HG03575 (cell line): ENCODE measurements at regions not wholly inside any gene's neighbourhood (a gene's known extent, or its start where the extent isn't known, plus 50 kb on each side); places are given as distances from the start of the nearest gene placed in this dataset.
"Not testable (repeated sequence)": the region's sequence is repeated elsewhere in the genome, so short reads cannot be mapped to it uniquely, and the experiment has no call there.

Source experiments
- ATAC-seq: cut with Tn5 transposase; IDR thresholded peaks from one replicate; pipeline ENCODE4 v1.9.1; 2021; ENCODE audit not compliant: unreplicated experiment, insufficient number of reproducible peaks, low FRiP score; ENCODE audit errors: extremely low read depth

GRCh38 chr2:117536139-117536538 lies 278.4 kb upstream of the DDX18 start:
- ATAC-seq = no peak

- ATAC-seq = no peak
Measured at GRCh38 chr2:117537032-117537431, 277.5 kb upstream of the DDX18 start.

GRCh38 chr2:117551858-117552257 lies 262.6 kb upstream of the DDX18 start:
- ATAC-seq = no peak

DNA sequence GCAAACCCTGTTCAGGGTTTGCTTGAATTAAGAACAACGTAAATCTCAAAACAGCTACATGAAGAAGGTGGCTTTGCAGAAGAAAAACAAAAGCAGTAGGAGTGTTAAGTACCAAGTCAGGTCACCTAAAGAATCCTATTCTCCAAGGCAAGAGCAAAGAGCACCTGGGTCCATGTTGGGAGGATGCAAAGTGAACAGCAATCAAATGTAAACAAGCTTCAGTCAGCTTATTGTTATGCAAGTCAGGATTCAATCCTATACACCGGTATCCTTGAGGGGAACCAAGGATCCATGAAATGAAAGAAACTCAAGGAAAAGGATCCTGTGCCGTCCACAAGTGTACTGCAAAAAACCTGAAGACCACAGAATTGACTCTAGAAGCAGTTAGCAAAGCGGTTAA lies 261.0 kb upstream of the DDX18 start:
- ATAC-seq = no peak

GRCh38 chr2:117555965-117556364 lies 258.5 kb upstream of the DDX18 start:
- ATAC-seq = no peak

DNA sequence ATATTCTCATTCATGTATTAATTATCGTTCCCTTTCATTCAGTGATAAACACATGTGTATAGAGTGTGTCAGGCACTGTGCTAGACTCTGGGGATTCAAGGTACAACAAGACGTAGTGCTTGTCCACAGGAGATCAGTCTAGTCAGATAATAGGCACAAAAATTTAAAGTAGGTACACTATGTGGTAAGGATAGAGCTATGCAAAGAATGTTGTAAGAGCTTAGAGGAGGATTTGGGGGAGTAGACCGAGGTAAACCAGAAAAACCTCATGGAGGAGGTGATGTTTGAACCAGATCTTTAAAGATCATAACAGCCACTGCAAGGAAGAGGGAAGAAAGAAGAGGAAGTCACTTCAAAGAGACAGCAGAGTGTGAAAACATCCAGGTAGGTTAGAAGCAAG lies 256.9 kb upstream of the DDX18 start:
- no peak for ATAC-seq

DNA sequence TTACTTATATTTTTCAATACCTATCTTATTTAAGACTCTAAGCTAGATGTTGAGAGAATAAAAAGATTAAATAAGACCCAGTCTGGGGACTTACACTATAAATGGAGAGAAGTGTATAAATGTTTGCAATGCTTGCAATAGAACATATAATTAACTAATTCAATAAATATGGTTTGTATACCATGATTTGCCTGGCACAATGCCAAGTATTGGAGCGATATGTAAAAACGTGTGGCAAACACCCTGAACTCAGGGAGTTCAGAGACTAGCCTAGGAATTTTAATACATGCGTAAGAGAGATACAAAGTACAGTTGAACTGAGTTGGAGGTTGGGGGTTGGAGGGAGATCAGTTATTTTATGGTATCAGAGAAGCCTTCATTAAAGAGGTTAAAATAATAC lies 251.8 kb upstream of the DDX18 start:
- ATAC-seq = no peak

DNA sequence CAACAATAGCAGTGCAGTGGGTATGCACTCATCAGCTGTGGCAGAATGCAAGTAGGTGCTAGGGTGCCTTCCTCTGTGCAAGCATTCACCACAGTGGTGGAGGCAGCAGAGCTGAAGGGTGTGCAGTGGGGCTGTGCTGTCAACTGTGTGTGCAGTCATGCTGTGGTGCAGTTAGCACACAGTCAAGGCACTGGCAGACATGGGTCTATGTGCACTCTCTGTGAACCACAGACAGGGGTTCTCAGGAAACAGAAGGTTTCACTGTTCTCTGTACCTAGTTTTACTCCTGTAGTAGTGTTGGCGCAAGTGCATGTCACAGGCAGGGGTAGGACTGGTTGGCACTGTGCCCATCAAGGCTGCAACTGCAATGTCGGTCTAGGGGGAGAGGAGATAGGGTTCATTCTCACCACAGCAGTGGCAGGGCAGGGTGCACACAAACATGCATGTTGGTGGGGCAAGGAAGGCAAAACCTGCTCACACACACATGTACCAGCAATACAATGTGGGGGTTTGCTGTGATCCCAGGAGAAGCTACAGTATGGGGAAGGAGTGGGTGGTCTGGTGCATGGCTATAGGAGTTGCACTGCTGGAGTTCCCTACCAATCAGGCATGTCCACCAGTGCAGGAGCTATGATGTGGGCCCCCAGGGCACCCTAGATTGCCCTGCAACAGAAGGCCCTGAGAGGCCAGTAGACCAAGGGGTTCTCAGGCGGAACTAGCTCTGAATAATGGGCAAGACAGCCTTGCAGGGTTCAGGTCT lies 242.7 kb upstream of the DDX18 start:
- ATAC-seq = no peak

GRCh38 chr2:117587310-117587709 lies 227.2 kb upstream of the DDX18 start:
- no peak for ATAC-seq

- no peak for ATAC-seq
Measured at GRCh38 chr2:117603060-117603459, 211.4 kb upstream of the DDX18 start.

GRCh38 chr2:117603567-117603966 lies 210.9 kb upstream of the DDX18 start:
- ATAC-seq = no peak

DNA sequence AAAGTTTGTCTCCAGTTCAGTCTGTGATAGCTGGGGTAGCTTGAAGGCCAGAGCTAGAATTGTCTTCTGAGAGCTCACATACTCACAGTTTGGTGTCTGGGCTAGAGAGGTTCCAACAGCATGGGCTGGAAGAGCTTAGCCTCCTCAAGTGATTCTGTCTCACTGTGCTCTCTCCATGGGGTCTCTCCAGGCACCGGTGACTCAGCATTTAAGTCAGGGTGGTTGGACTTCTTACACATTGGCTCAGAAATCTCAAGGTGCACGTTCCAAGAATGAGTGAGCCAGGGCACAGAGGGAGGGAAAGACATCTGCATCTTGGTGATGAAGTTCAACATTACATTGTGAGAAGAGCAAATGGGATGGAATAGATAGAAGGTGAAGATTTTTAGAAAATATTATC lies 207.3 kb upstream of the DDX18 start:
- no peak for ATAC-seq

DNA sequence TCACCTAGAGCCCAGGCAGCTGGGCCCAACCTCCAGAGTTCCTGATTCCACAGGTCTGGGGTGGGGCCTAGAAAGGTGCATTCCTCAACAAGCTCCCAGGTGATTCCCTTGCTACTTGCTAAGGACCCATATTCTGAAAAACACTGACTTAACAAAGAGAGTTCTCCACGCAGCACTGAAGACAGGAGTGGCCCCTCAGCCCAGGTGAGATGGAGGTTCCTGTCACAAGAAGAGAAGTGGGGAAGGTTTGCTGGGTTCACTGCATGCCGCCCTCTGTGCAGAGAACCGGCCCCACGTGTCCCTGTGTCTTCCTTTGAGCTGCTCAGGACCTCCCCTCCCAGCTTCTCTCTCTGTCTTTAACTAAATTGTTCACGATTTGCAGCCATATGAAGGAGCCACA lies 201.4 kb upstream of the DDX18 start:
- ATAC-seq = no peak

DNA sequence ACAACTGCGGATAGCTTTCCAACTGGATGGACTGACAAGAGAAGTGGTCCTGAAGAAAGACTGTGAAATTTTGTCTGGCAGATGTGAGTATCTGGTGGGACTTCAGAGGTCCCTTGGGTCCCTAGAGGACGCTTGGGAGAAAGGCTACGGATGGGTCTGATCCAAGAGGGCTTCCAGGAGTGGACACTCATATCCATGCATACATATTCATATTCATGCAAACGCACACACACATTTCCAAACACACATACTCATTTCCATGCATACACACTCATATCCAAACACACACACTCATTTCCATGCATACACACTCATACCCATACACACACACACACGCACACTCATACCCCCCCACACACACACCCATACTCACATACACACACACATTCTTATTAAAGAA lies 200.2 kb upstream of the DDX18 start:
- no peak for ATAC-seq

GRCh38 chr2:117614823-117615534 lies 199.5 kb upstream of the DDX18 start:
- ATAC-seq = no peak

GRCh38 chr2:117618607-117619006 lies 195.9 kb upstream of the DDX18 start:
- no peak for ATAC-seq

DNA sequence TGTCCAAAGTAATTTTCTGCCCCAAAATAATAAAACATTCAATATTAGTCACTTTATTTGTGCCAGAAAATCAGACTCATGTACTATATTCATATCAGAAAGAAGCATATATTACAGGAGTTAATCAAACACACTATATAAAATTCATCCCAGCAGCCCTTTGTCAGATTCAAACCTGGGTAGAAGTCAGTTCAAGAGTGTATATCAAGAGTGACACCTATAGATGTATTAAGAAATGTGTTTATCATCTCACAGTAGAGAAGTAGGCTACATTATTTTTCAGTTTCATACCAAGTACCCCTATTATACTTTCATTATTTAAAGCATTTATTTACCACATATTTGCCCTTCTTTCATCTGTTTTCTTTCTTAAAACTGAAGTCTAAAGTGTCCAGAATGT lies 193.2 kb upstream of the DDX18 start:
- ATAC-seq = no peak

- not testable (repeated sequence) for ATAC-seq
Measured at GRCh38 chr2:117623175-117623574, 191.3 kb upstream of the DDX18 start.

DNA sequence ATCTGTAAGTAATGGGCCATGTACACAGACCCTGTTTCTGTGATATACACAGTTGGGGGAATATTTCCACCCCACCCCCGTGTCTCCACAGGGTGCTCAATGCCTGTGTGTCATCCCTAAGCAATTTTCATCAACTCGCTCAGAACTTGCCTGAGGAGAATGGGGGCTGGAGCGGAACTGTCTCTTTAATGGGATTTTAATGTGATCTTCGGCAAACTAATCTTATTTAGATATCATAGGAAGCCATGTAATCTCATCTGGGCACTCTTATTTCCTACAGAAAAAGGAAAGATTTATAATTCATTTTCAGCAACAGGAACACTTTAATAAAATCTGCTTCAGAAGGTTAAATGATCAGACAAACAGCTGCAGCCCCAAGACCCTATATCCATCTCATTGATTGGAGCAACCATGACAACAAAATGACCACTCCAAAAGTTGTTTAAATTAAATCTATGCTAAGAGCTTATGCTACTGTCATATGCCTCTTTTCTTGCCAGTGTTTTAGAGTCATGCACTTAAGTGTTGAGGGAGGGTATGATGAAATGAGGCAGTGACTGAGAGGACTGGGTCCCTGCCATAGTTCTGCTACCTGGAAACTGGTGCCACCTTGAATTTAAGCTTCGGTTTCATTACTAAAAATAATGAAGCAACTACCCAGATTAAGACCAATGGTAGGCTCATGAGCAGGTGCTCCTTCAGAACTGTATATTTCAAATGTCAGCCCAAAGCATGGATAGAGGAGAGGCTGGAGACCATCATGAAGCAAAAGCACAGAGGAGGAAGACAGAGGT lies 183.1 kb upstream of the DDX18 start:
- ATAC-seq = no peak

GRCh38 chr2:117635481-117635880 lies 179.0 kb upstream of the DDX18 start:
- no peak for ATAC-seq
